B cell (primary cell): ENCODE measurements at regions not wholly inside any gene's neighbourhood (a gene's known extent, or its start where the extent isn't known, plus 50 kb on each side); places are given as distances from the start of the nearest gene placed in this dataset.

Experiments used
- ATAC-seq: fragments of 200-7000 bp; cut with Tn5 transposase; one replicate; pipeline ENCODE4 v1.10.0; 2021; ENCODE audit warnings: low read depth, mild to moderate bottlenecking, moderate number of reproducible peaks, moderate library complexity
- CTCF ChIA-PET: fragments of 350-600 bp; sonication (Branson Sonifier 250); formaldehyde crosslinking; loops from one replicate; lab custom pipeline; 2021; ENCODE audit warnings: antibody characterized with exemption, inconsistent platforms; lab: Charles Lee
- POLR2A ChIA-PET: fragments of 350-600 bp; sonication (Branson Sonifier 250); formaldehyde crosslinking; loops from one replicate; lab custom pipeline; 2021; ENCODE audit warnings: antibody characterized with exemption; lab: Charles Lee
- DNase-seq: peaks from one replicate; pipeline ENCODE4 v3.0.0; 2013
- H2AFZ ChIP-seq: 2 replicates; pipeline ENCODE4 v1.6.1; 2012; ENCODE audit warnings: mild to moderate bottlenecking, low read depth, low read length; ENCODE audit not compliant: insufficient read depth, poor library complexity, severe bottlenecking
- H3K27ac ChIP-seq, 2 donors: 1 replicate in 1 of 2; 2 replicates in 1 of 2; pipeline ENCODE4 v1.5.1; 2012 to 2013; ENCODE audit warnings: low read length in 2 of 2, mild to moderate bottlenecking in 2 of 2, moderate library complexity in 1 of 2
- H3K27me3 ChIP-seq, 4 experiments: fragments of 200-600 bp in 1 of 4; sonication (generic) in 1 of 4; replicated peaks in 1 of 4; 1 replicate in 2 of 4; 2 replicates in 2 of 4; pipeline versions ENCODE4 v1.6.1 to v1.7.0; 2013 to 2016; ENCODE audit warnings: low read length in 3 of 4, mild to moderate bottlenecking in 2 of 4, mixed read lengths in 1 of 4, moderate library complexity in 1 of 4; ENCODE audit not compliant: insufficient read depth in 4 of 4, control insufficient read depth in 3 of 4; ENCODE audit errors: control extremely low read depth in 1 of 4
- H3K36me3 ChIP-seq, 2 experiments: replicated peaks in 1 of 2; 1 replicate in 1 of 2; 2 replicates in 1 of 2; pipeline versions ENCODE4 v1.6.1 to v1.7.1; 2013; ENCODE audit warnings: low read length in 1 of 2; ENCODE audit not compliant: insufficient read depth in 2 of 2, control insufficient read depth in 1 of 2; ENCODE audit errors: control extremely low read depth in 1 of 2, extremely low read depth in 1 of 2
- H3K4me1 ChIP-seq, 2 donors: fragments of 200-600 bp in 1 of 2; sonication (generic) in 1 of 2; 1 replicate in 1 of 2; 2 replicates in 1 of 2; pipeline versions ENCODE4 v1.5.1 to v1.6.1; 2013 to 2017; ENCODE audit warnings: low read length in 2 of 2; ENCODE audit not compliant: control insufficient read depth in 2 of 2, insufficient read depth in 2 of 2
- H3K4me2 ChIP-seq: replicated peaks from 2 replicates; pipeline ENCODE3; 2012; ENCODE audit warnings: mild to moderate bottlenecking, low read depth, low read length; ENCODE audit not compliant: poor library complexity, severe bottlenecking
- H3K4me3 ChIP-seq, 5 experiments: fragments of 200-600 bp in 1 of 5; sonication (generic) in 1 of 5; 1 replicate in 3 of 5; 2 replicates in 2 of 5; pipeline versions ENCODE4 v1.5.1 to v1.7.0; 2011 to 2016; ENCODE audit warnings: low read length in 4 of 5, mild to moderate bottlenecking in 4 of 5, low read depth in 2 of 5, control low read depth in 1 of 5, moderate library complexity in 1 of 5; ENCODE audit not compliant: insufficient read depth in 1 of 5; ENCODE audit errors: control extremely low read depth in 1 of 5, extremely low read depth in 1 of 5
- H3K79me2 ChIP-seq: fragments of 200-600 bp; sonication (generic); one replicate; pipeline ENCODE4 v1.6.0; 2016; ENCODE audit warnings: low read length; ENCODE audit not compliant: control insufficient read depth, insufficient read depth
- H3K9ac ChIP-seq: fragments of 200-600 bp; sonication (generic); 2 replicates; pipeline ENCODE4 v1.6.1; 2017; ENCODE audit warnings: mild to moderate bottlenecking, low read length, moderate library complexity
- H3K9me3 ChIP-seq, 3 donors: one replicate each; pipeline versions ENCODE4 v1.6.1 to v1.7.1; 2013; ENCODE audit warnings: low read length in 2 of 3; ENCODE audit not compliant: control insufficient read depth in 2 of 3, insufficient read depth in 1 of 3; ENCODE audit errors: control extremely low read depth in 1 of 3
- H4K20me1 ChIP-seq: 2 replicates; pipeline ENCODE4 v1.6.0; 2012; ENCODE audit warnings: mild to moderate bottlenecking, low read length; ENCODE audit not compliant: insufficient read depth, control insufficient read depth, poor library complexity, severe bottlenecking
- H3K27ac Mint-ChIP-seq: one replicate; pipeline ENCODE4 v1.8.0; 2021; ENCODE audit warnings: mixed read lengths
- H3K27me3 Mint-ChIP-seq: one replicate; pipeline ENCODE4 v1.8.0; 2021; ENCODE audit warnings: mixed read lengths
- H3K4me1 Mint-ChIP-seq: one replicate; pipeline ENCODE4 v1.8.0; 2021; ENCODE audit warnings: mixed read lengths
- H3K4me3 Mint-ChIP-seq: one replicate; pipeline ENCODE4 v1.8.0; 2021; ENCODE audit warnings: mixed read lengths
- H3K9me3 Mint-ChIP-seq: one replicate; pipeline ENCODE4 v1.8.0; 2022; ENCODE audit warnings: mixed read lengths; ENCODE audit not compliant: insufficient read depth
- EZH2 ChIP-seq: IDR thresholded peaks from 2 replicates; pipeline ENCODE4 v1.6.1; 2012; ENCODE audit warnings: borderline replicate concordance, low read depth, mild to moderate bottlenecking, moderate library complexity, low read length; ENCODE audit not compliant: insufficient read depth, poor library complexity, severe bottlenecking
- WGBS: methylation state at CpG from one replicate; pipeline ENCODE4 v1.1.5; 2013; ENCODE audit warnings: missing lambda C conversion rate; ENCODE audit not compliant: insufficient coverage; 5-methylcytosine and 5-hydroxymethylcytosine counted together
- intact Hi-C: fragments of 100-400 bp; cut with micrococcal nuclease; formaldehyde crosslinking; loops from one replicate; pipeline ENCODE4 v1.10.0; 2022
- TF ChIP-seq, protein P1 (sequence below): fragments of 200-600 bp; IDR thresholded peaks from one replicate; pipeline ENCODE4 v1.8.0; 2022; ENCODE audit warnings: antibody characterized with exemption, mild to moderate bottlenecking

DNA sequence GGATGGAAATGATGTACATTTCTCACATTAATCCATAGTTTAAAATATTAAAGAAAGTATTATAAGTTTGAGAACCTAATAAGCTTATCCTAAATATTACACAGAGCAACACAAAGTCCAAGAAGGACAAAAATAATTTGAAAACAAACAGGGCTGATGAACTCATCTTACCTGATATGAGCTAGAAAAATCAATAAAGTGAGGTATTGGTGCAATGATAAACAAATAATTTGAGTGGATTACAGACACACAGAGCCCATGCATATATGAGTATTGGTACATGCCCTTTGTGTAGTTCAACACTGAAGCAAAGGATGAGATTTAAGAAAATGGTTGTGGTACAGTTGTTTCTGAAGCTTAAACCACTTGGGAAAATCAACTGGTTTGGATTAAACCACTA lies 1139.0 kb downstream of the SUCLG1 start:
- Histone ChIP-seq H3K36me3 (no peaks in the 10 kb centered on the region), H3K9me3 (no peaks in the 10 kb centered on the region), H3K9ac (no peak overlapping the region), H4K20me1 (no peaks in the 10 kb centered on the region), H3K79me2 (no peaks in the 10 kb centered on the region), H3K4me1 (no peaks in the 10 kb centered on the region), H3K4me2 (no peak overlapping the region), H3K27me3 (no peaks in the 10 kb centered on the region), H3K27ac (no peak overlapping the region), H3K4me3 (no peak overlapping the region), H2AFZ (no peak overlapping the region)
- DNase-seq (no peak), ATAC-seq (no peak)
- intact Hi-C loops: no loop called here
- CTCF ChIA-PET: no interaction called here
- POLR2A ChIA-PET: no interaction called here
- TF ChIP-seq EZH2: no peak
- TF ChIP-seq, protein P1, sequence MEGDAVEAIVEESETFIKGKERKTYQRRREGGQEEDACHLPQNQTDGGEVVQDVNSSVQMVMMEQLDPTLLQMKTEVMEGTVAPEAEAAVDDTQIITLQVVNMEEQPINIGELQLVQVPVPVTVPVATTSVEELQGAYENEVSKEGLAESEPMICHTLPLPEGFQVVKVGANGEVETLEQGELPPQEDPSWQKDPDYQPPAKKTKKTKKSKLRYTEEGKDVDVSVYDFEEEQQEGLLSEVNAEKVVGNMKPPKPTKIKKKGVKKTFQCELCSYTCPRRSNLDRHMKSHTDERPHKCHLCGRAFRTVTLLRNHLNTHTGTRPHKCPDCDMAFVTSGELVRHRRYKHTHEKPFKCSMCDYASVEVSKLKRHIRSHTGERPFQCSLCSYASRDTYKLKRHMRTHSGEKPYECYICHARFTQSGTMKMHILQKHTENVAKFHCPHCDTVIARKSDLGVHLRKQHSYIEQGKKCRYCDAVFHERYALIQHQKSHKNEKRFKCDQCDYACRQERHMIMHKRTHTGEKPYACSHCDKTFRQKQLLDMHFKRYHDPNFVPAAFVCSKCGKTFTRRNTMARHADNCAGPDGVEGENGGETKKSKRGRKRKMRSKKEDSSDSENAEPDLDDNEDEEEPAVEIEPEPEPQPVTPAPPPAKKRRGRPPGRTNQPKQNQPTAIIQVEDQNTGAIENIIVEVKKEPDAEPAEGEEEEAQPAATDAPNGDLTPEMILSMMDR: no peak
- Mint-ChIP-seq H3K27me3 (no peaks in the 10 kb centered on the region), H3K4me3 (no peak overlapping the region), H3K4me1 (no peaks in the 10 kb centered on the region), H3K27ac (no peak overlapping the region), H3K9me3 (no peaks in the 10 kb centered on the region)

DNA sequence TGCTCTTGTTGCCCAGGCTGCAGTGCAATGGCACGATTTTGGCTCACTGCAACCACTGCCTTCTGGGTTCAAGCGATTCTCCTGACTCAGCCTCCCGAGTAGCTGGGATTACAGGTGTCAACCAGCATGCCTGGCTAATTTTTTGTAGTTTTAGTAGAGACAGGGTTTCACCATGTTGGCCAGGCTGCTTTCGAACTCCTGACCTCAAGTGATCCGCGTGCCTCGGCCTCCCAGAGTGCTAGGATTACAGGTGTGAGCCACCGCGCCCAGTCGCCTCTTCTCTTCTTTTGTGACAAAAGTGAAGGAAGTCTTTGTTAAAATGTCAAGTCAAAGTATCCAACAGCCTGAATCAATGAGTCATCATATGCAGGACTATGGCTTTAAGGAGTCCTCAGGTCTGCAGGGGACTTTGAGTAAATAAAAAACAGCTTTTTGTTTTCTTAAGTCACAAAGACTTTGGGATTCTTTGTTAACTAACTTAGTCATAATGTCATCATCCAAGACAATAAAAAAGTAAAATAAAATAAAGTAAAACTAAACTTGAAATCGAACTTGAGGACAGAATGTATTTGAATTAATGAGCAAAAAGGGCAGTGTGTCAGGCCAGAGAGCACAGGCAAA lies 1153.2 kb downstream of the SUCLG1 start:
- Mint-ChIP-seq H3K4me3 (no peak overlapping the region), H3K27me3 (no peaks in the 10 kb centered on the region), H3K27ac (no peak overlapping the region), H3K9me3 (peaks cover 5% of the 10 kb centered on the region), H3K4me1 (no peaks in the 10 kb centered on the region)
- H3K4me3 ChIP-seq: no peak overlapping the region
- H2AFZ ChIP-seq: no peak overlapping the region
- ATAC-seq: no peak
- H3K9ac ChIP-seq: no peak overlapping the region
- POLR2A ChIA-PET: no interaction called here
- no peaks in the 10 kb centered on the region for H4K20me1 ChIP-seq
- DNase-seq: no peak
- H3K79me2 ChIP-seq: no peaks in the 10 kb centered on the region
- H3K27me3 ChIP-seq: no peaks in the 10 kb centered on the region
- TF ChIP-seq, protein P1: no peak
- no peak for TF ChIP-seq EZH2
- H3K4me1 ChIP-seq: no peaks in the 10 kb centered on the region
- H3K36me3 ChIP-seq: no peaks in the 10 kb centered on the region
- peaks cover 0 to 6% (median 0%) of the 10 kb centered on the region in 3 donors for H3K9me3 ChIP-seq
- intact Hi-C loops: no loop called here
- H3K4me2 ChIP-seq: no peak overlapping the region
- WGBS: 67% methylated on average over 4 of the region's 11 CpGs
- CTCF ChIA-PET: no interaction called here
- H3K27ac ChIP-seq: no peak overlapping the region
